HL-60/S4 treated with retinoic acid at 250 ng/mL for 4 days and 3 days (cell line): ENCODE measurements at regions not wholly inside any gene's neighbourhood (a gene's known extent, or its start where the extent isn't known, plus 50 kb on each side); places are given as distances from the start of the nearest gene placed in this dataset.

Experiments
- in situ Hi-C: fragments of 300-500 bp; cut with MboI; formaldehyde crosslinking; loops from 2 replicates; pipeline ENCODE4 v1.7.0; 2022; ENCODE audit warnings: low sequenced_read_pairs

DNA sequence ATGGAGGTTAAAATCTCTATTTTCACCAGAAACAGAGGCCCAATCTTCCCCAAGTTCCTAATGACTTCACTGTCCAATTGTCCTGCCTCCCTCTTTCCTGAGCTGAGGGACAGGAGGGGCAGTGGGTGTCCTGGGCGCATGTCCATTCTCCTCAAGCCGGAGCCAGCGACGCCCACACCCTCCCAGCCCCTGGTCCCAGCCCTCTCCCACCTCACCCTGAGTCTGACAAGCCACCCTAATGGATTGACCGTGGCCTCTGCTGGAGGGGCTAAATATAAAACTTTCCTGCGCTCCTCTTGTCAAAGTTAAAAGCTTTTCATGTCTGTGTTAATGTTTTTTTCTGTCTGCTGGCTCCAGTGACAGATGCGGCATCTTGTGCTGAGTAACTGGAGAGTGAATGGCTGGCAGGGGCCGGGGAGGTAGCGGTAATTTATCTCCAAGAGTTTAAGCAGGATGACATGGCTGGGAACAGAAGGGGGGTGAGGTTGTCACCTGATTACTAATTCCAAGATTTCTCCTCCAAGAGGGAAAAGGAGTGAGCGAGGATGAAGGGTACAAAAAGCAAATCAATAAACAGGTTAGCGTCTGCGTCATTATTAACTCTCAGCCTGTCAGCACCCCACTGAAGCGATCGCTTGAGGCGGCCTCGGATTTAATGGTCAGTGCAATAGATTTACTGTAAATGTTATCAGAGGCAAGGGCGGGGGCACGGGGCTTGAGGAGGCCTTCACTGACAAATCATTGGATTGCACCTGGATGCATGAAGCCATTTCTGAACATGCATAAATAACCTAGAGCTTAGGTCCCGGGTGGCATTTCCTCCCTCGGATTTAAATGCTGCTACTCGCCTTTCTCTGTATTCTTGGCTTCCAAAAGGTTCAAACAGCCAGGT, 118.1 kb upstream of the MAFB start:
- in situ Hi-C loops = no loop called here

DNA sequence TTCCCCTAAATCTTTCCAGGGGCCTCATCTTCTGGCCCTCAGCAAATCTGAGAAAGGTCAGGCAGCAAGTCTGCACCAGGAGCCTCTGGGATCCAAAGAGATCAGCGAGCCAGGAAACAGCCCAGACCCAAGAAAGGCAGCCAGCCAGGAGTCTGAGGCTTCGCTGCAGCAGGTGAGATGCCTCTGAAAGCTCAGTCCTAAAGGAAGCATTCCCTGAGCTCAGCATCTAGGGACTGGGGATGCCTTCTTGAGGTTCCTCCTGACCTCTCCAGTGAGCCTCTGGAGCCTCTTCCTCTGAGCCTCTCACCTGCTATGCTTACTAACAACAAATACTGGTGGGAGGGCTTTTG, 118.8 kb upstream of the MAFB start:
- in situ Hi-C loops = no loop called here

- in situ Hi-C loops = no loop called here
Measured at GRCh38 chr20:40808936-40809335, 119.9 kb upstream of the MAFB start.

- in situ Hi-C loops = no loop called here
Measured at GRCh38 chr20:40809361-40809760, 120.3 kb upstream of the MAFB start.

- in situ Hi-C loops = no loop called here
Measured at GRCh38 chr20:40810332-40811000, 121.4 kb upstream of the MAFB start.

DNA sequence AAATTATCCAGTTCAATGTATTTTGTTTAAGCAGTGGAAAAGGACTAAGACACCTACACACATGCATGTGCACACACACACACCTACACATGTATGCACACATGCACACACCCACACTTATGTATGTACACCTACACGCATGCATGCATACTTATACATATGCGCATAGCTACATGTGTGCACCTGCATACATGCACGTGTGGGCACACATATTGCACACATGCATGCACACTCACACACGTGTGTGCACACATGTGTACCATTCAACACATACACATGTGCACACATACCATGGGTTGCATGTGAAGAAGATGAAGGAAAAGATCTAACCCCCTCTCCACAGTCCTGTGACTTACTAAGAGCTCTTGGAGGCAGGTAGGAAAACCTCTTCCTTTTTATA, 122.0 kb upstream of the MAFB start:
- in situ Hi-C loops = no loop called here

DNA sequence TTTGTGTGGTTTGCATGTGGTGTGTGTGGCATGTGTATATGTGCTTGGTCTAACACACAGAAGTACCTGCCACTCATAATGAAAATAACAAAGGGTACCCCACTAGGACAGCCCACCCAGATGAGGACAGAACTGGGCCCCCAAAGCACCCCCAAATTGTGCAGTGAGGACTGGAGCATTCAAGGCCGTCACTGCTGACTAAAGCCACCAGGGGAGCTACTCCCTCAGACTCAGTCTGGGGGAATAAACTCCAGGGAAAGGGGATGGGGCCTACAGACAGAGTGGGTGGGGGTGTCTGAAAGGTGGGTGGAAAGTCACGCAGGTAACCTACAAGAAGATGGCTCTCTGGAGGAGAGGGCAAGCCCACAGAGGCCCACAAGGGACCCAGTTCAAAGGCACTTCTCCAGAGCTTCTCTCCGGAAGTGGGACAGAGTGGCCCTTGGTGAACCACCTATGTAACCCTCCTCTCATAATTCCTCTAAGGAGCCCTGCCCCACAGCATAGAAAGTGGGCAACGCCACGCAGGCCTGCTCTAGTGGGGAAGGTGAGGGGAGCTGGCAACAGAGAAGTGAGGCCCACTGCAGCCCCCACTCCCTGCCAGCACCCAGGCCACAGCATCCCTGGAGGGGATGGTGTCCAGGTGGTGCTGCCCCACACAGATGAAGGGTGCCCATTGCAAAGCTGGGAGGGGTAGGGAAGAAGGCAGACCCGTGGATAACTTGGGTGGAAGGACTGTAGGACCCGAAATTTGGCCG, 122.8 kb upstream of the MAFB start:
- in situ Hi-C loops = no loop called here

DNA sequence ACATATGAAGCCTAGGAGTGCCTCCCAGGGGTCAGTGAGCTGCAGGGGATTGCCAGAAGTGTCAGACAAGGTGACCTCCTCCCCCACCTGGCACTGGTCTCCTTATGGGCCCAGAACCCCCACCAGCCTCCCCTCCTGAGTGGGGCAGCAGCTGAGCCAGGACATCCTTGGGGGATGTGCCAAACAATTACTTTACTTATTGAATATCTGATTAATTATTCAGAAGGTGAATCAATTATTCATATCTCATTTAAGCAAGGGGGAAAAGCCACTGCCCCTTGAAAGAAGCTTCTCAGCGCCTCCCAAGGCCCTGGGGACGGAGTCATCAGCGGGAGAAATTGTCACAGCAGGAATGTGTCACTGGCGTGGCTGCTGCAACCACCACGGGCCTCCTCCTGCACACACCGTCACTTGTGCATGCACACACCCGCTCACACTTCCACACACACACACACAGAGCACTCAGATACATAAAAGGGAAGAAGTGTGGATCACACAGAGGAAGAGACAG, 123.4 kb upstream of the MAFB start:
- in situ Hi-C loops = no loop called here

DNA sequence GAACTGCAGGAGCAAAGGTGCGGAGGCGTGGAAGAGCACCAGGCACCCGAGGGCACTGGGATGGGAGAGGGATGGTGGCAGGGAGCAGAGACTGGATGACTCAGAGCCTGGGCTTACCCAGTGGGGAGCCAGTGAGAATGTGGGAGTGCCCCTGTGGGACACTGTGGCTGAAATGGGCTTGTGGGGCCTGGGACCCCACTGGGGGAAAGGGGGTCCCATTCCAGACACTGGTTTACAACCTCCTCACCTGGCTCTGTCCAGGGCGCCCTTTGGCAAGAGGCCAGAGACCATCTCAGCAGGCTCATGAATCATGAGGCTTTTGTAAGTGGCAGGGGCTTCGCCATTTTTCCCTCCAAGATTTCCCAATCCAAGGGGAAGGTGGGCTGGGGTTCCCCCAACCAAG, 124.0 kb upstream of the MAFB start:
- in situ Hi-C loops = no loop called here

GRCh38 chr20:40813708-40814630, 124.9 kb upstream of the MAFB start:
- in situ Hi-C loops = no loop called here

DNA sequence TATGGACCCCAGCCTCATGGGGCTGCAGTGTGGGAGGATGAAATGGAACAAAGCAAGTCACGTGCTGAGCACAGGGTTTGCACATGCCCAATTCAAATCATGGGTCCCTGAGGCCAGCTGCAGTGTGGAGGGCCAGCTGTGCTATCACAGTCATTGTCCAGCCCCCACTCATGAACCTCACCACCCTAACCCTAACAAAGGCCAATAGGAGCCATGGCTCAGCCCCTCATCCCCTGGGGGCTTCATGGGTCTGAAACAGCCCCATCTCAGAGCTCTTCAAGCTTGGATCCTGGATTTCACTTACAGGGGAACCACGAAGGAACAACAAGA, 125.6 kb upstream of the MAFB start:
- in situ Hi-C loops = no loop called here

GRCh38 chr20:40815156-40816038, 126.4 kb upstream of the MAFB start:
- in situ Hi-C loops = no loop called here

GRCh38 chr20:40816039-40816352, 127.0 kb upstream of the MAFB start:
- in situ Hi-C loops = no loop called here

GRCh38 chr20:40821429-40821828, 132.4 kb upstream of the MAFB start:
- in situ Hi-C loops = no loop called here

- in situ Hi-C loops = no loop called here
Measured at GRCh38 chr20:40826699-40827098, 137.7 kb upstream of the MAFB start.

GRCh38 chr20:40835321-40835720, 146.3 kb upstream of the MAFB start:
- in situ Hi-C loops = no loop called here

- in situ Hi-C loops = no loop called here
Measured at GRCh38 chr20:40838509-40838908, 149.5 kb upstream of the MAFB start.

GRCh38 chr20:40843251-40843650, 154.2 kb upstream of the MAFB start:
- in situ Hi-C loops = no loop called here

DNA sequence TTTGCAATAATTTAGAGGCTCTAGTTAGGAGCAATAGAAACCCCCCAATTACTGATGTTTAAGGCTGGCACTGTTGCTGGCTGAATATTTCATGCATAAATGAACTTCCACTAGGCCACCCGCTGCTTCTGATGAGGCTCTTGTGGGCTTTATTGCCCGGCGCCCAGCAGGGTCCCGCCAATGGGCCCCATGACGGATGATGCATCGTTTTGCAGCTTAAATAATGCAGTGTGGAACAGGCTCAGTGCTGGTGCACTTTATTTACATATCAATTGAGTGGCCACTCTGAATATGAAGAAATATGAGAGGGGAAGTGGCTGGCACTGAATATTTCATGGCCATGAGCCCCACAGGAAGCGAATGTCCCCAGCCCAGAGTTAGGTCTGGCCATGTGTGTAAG, 155.3 kb upstream of the MAFB start:
- in situ Hi-C loops = no loop called here

DNA sequence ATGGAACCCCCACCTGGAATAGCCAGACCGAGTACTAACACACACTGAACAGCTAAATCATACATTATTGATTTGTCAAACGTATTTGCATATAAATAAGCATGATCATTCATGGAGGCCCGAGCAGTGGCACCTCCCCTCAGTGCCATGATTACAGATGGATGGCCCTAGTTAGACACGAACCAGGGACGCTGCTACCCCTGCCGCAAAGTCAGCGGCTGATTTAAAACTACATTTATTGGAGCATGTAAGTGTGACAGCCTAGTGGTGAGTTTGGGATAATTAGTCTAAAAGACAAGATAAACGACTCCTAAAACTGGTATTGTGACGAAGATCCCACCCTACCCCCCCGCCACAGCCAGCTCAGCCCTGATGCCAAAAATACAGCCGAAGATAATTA, 159.1 kb upstream of the MAFB start:
- in situ Hi-C loops = no loop called here
